GM18861 (cell line): ENCODE measurements at regions not wholly inside any gene's neighbourhood (a gene's known extent, or its start where the extent isn't known, plus 50 kb on each side); places are given as distances from the start of the nearest gene placed in this dataset.
A peak's percentile ranks its signal among the peaks of the same experiment; 100 is the strongest.
"Not testable (repeated sequence)": the region's sequence is repeated elsewhere in the genome, so short reads cannot be mapped to it uniquely, and the experiment has no call there.

Source experiments
- ATAC-seq: cut with Tn5 transposase; IDR thresholded peaks from one replicate; pipeline ENCODE4 v1.9.1; 2021; ENCODE audit not compliant: unreplicated experiment

DNA sequence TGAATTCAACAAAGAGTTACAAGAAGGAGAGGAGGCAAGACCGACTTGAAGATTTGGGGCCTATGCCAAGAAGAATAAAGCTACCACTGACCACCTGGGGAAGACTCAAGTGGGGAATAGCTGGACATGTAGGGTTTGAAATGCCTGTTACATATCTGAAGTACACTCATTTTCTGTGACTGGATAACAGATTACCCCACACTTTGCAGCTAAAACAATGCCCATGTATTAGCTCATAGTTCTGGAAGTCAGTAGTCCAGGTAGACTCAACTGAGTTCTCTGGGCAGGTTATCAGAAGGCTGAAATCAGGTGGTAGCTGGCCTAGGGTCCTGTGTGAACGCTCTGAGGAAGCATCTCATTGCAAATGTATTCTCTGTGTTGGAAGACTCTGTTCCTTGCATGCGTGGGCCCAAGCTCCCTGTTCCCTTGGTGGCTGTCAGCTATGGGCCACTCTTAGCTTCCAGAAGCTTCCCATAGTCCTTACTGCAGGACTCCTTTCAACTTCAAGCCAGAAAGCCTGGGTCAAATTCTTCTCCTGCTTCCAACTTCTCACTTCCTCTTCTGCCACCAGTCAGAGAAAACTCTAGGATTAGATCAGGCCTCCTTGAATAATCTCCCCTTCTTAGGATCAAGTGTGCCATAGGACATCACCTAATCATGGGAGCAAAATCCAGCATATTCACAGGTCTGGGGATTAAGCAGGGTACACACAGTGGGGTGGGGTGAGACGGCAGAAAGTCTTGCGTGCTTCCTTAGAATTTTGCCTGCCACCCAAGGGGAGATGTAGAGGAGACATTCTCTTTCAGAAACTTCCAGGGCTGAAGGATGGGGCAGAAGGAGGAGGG is 187.8 kb downstream of the SHQ1 start:
- no peak for ATAC-seq

DNA sequence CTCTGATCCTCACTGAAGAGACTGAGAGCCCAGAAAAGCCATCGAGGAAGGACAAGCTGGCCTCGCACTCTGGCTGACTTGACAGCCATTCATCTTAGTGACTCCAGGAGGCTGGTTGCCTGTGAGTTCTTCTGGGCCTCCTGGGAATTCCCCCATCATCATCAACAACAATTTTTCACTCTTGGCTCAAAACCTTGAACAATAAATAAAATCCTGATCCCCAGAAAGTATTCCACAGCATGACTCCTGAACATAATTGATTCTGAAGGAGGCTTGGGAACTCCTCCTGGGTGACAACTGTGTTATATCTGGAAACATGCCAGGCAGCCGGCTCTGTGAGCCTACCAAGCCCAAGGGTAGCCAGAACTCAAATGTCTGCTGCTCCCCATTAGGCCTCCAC is 188.6 kb downstream of the SHQ1 start:
- no peak for ATAC-seq

DNA sequence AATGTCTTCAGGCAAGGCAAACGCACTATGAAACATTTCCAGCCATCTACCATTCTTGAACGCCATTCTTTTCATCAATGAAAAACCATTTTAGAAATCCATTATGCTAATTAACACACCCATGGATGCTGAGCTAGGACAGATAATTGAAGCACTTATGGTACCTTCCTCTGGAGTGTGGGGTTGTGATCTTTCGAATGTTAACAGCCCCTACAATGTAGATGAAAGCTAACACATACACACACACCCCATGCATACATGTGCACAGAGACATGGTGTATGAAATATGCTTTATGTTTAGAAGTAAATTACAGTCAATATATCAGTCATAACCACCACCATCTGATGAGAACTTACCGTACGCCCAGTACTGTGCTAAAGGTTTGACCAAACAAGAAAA is 189.1 kb downstream of the SHQ1 start:
- ATAC-seq, result no peak

DNA sequence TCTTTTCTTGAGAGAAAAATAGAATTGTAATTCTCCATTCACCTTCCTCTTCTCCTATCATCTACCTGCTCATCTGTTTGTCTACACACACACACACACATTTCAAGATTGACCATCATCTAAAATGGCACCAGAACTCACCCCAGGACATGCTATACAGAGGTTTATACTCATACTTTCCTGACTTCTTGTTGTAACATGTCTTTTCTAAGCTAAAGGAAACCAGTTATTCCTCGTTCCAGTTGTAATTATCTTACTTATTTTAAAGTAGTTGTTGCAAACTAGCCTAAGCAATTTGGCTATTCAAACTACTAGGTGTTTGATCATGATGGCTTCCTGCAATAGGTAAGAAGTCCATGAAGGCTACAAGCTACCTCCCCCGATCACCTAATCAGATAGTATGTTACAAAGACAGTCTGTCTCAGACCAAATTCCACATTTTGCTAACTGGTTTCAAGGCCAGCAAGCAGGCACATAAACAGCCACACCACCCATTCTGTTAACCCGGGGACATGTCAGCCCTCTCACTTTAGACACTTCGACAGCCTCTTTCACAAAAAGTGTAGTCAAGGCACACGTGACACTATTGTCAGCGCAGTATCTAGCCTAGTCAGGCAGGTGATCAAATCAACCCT is 189.7 kb downstream of the SHQ1 start:
- ATAC-seq, result no peak

DNA sequence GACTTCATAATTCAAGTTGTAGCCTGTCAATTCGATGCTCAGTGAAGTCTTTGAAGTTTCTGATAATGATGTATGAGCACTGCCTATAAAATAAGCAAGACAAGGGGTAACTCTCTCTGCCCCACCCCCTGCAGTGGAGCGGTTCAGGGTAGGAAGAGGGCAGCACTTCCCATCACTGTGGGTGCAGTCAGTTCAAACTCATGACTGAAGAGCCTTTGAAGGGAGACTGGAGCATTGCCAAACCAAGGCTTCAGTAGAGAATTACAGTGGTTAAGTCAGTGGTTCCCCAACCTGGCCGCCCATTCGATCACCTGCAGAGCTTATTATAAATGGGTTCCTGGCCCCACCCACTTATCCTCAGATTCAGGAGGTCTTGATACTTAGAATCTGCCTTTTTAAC is 190.6 kb downstream of the SHQ1 start:
- peak; percentile 63 for ATAC-seq

DNA sequence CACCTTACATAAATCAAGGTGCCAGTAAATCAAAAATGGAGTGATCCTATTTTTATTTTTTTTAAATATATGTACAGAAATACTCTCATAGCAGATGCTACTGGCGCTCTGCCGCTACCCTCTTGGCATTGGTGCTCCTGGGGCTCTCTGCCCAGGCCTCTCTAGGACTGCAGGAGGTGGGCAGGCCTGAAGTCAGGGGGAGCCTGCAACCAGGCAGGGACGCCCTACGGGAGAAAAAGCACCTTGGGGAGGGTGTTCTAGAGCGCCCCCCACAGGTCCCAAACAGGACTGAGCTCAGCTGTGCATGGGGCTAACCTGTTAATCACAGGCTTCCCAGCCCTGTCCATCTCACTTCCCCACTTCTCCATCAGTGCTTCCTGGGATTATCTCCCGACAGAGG is 192.5 kb downstream of the SHQ1 start:
- no peak for ATAC-seq

DNA sequence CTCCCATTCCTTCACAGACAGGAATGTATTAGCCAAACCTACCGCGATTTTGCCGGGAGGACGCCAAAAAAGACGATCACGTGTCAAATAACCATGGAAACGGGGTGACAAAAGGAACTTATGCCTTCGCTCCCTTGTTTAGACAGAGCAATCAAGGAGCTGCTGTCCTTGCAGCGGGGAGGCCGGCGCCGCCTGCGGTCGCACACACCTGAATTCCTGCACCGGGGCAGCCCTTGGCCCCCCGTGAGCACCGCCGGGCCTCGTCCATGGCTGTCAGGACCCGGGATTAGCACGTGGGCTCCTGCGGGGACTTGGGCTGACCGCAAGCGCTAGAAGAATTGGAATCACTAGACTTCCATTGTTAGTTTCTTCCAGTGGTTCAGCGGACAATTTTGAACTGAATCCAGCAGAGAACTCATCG is 193.1 kb downstream of the SHQ1 start:
- no peak for ATAC-seq

DNA sequence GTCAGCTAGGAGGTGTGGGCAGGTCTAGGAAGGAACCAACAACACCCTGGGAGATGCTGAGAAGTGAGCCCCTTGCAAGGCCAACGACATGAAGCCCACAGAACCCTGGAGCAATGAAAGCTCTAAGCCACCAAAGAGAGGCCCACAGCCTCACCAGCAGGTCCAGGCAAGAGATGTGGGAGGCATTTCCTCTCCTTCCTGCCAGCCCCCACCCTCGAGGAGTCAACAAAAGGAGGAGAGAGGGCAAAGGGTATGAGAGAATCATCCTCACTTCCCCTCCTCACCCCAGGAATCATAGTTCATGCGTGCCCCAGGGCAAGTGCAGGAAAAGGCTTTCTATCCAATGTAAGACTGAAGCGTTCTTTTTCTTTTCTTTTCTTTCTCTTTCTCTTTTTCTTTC is 195.8 kb downstream of the SHQ1 start:
- no peak for ATAC-seq

DNA sequence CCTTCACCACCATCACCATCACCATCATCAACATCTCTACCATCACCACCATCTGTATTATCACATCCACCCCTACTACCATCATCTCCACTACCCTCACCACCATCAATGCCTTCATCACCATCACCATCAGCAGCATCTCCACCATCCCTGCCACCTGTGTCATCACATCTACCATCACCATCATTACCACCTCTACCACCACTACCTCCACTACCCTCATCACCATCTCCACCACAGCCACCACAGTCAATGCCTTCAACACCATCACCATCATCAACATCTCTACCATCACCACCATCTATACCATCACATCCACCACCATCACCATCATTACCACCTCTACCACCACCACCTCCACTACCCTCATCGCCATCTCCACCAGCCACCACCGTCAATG is 196.7 kb downstream of the SHQ1 start:
- ATAC-seq, result no peak

DNA sequence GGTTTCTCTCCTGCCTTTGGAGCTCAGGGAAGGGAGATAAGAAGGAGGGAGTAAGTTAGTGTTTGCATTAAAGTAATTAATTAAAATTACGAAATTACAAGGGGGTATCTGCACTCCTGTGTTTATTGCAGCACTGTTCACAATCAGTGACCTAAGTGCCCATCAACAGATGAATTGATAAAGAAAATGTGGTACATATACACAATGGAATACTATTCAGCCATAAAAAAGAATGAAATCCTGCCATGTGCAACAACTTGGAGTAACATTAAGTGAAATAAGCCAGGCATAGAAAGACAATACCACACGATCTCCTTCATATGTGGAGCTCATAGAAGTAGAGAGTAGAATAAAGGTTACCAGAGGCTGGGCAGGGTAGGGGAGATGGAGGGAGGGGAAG is 202.0 kb downstream of the SHQ1 start:
- no peak for ATAC-seq

DNA sequence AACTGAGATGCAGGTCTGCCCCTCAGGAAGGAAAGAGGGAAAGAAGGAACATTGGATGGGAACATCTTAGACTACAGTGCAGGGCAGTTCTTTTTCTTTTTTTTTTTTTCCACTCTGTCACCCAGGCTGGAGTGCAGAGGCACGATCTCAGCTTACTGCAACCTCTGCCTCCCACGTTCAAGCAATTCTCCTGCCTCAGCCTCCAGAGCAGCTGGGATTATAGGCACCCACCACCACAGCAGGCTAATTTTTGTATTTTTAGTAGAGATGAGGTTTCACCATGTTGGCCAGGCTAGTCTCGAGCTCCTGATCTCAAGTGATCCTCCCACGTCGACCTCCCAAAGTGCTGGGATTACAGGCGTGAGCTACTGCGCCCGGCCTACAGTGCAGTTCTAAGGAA is 204.6 kb downstream of the SHQ1 start:
- ATAC-seq, result not testable (repeated sequence)

DNA sequence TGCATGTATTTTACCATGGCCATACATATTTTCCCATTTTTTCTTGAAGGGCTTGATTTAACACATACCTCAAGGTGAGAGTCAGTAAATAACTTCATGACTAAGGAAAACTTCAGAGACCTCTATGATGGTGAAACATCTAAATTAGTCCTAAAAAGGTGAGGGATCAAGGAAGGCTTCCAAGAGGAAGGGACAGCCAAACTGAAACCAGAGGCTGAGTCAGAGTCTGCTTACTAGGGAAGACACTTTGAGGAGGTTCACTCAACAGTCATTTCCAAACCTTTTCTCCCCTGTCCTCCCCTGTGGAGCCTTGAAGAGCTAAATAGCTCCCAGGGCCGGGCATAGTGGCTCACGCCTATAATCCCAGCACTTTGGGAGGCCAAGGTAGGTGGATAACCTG is 206.6 kb downstream of the SHQ1 start:
- no peak for ATAC-seq

DNA sequence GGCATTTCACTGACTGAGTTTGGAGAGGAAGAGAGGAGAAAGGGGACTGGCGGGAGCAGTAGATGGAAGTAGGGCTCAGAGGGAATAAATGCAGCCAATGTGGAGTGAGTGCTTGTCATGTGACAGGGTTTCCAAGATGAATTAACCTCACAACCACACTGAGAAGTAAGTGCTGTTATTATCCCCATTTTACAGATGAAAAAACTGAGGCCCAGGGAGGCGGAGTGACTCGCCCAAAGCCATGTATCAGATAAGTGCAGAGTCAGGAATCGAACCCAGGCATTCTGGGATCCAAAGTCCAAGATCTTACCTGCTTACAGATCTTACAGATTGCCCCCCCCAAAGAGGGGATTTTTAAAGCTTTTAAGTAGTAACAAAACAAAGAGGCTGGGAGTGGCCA is 207.2 kb downstream of the SHQ1 start:
- ATAC-seq, result no peak

DNA sequence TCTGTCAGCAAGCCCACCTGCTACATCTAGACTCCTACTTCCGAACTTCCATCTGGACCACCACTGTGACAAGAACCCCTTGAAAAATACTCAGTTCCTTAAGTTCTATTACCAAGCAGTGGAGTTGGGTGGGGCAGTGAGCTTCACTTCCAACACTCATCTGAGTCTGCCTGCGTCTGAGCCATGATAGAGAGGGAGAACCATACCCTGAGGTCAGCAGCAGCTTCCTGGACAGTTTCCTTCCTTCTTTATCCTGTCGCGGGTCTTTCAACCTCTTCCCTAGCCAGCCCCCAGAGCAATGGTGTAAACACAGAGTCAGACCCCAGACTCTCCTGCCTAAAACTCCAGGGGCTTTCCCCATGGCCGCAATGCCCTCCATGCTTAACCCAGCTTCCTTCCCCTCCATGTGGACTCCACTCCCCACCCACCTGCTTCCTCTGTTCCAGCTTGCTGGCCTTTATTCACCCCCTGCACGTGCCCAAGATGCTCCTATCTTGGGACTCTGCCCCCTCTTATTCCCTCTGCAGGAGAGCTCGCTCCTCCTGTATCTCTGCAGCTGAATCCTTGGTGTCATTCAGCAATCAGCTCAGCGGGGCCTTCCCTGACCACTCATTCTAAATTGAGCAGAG is 211.2 kb downstream of the SHQ1 start:
- no peak for ATAC-seq

DNA sequence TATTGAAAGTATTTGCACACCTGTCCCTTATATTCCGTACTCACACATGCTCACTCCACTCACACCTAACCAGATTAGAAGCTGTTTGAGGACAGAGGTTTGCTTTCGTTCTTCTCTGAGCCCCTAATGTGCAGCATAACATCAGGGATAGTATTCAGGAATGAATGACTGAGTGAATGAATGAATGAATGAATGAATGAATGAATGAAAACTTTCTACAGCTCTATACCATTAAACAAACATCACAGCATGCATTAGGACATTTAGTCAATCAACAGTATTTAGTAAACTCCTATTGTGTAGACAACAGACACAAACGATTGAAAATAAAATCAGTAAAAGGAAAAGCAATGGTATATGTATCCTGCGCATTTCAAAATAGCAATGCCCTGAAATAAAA is 212.7 kb downstream of the SHQ1 start:
- ATAC-seq, result no peak

DNA sequence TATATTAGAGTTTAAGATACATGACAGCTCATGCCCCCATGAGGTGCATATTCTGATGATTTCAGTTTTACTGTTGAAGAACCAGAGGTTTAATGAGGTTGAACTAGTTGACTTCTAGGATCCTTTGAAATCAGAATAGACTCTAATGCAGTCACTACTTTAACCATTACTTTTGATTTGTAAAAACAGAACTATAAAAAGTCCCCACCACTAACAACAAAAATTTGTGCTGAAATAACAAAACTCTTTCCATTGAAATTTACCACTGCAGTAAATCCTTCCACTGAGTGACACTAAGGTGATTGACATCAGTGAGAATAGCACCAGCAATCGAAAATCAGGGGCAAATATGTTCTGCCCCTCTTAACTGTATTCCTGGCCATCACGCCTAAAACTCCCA is 214.1 kb downstream of the SHQ1 start:
- peak; percentile 48 for ATAC-seq

DNA sequence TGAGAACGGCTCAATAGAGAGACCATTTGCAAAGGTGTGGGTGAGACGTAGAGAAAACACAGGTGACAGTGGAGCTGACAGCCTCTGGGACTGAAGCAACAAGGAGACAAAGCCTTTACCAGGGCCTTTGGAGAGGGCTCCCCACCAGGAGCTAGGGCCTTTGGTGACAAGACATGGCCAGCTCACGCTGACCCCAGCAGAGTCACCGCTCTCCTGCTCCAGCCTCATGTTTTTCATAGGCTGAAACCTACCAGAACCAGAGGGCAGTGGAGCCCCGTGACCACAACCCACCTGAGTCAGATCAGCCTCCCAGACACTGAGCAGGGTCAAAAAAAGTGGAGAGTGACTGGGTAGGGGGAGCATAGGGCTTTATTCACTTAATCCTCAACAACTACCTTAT is 214.7 kb downstream of the SHQ1 start:
- no peak for ATAC-seq

DNA sequence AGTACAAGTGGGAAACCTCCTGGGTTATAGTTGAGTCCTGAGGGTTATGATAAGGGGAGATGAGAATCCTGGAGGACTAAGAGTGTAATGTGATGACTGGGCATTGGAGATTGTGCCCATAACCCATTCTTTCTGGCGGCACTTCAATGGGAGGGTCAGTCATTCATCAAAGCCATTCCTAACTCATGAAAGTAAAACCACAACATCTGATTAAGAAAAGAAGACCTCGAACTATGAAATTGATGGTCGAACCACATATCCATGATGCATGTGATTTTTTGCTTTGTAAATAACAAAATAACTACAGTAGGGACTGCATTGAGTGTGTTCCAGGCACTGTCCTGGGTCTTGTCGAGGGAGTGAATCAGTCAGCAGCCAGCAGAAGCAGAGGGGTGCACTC is 215.1 kb downstream of the SHQ1 start:
- no peak for ATAC-seq

DNA sequence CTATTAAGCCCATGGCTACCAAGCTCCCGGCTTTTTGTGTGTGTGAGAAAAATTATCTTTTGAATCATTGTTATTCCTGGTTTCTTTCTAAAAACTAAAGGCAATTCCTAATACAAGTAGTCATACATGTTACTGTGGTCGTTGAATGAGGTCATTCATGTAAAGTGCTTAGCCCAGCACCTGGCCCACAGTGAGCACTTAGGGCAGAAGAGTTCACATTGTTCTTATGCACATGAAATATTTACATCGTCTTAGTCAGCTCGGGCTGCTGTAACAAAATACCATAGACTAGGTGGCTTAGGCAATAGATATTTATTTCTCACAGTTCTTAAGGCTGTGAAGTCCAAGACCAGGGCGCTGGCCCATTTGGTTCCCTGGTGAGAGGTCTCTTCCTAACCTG is 216.1 kb downstream of the SHQ1 start:
- no peak for ATAC-seq

DNA sequence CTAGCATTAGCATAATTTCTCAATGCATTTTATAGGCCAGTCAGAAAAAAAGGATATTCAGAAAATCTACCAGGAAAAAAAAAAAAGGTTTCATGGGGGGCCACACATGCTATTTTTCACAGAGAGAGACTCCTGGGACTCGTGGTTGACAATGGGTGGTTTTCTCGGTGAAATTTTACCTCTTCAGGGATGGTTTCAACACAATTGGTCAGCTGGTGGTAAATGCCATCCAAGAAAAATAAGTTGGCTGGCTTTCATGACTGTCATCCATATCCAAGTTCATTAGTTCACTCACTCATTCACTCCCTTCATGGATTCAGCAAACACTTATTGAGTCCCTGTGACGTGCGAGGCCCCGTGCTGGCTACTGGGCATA is 217.3 kb downstream of the SHQ1 start:
- no peak for ATAC-seq

DNA sequence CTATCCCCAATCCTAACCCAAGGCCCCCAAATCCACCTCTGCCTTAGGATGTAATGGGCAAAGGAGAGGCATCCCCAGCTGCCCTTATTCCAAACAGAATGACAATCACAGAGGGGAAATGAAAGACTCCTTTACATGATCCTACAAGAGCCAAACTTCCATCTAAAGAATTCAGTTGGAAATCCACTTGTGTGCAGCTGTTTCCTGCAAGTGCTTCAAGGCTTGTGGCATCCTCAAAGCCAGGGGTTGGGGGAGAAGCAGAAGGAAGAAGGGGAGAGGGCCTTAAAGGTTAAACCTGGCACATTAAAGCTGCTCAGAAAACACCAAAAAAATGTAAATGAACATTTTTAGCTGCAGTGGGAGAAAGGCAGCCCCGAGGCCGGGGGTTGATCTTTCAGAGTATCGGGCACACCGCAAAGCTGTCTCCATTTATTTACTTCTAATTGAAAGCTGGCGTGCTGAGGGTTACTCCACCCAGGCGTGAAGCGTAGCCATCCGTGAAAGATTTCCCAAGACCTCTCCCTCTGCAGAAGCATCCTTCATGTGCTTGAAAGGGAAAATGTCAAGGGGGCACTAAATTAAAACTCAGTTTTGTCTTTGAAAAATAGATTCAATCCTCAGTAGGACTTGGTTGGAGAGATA is 217.8 kb downstream of the SHQ1 start:
- ATAC-seq, result no peak

DNA sequence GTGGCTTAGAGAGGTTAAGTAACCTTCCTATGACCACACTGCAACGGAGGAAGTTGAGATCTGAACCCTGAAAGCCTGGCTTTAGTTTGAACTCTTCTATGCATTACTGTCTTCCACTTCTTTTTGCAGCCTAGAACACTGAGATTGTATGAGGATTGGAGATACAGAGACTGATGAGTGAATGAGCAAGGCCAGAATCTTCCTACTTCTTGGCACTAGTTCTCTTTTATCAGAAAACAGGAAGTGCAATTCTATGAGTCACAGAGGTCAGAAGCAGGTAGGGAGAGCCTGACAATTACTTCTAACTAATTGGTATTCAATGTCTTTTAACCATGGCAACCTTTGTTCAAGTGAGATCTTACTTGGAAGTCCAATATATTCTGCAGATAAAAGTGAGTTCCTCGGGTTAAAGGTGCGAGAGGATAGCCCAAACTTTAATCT is 219.0 kb downstream of the SHQ1 start:
- peak; percentile 78 for ATAC-seq
